ENCODE measurements at regions not wholly inside any gene's neighbourhood (a gene's known extent, or its start where the extent isn't known, plus 50 kb on each side); places are given as distances from the start of the nearest gene placed in this dataset.

GRCh38 chr18:41153871-41154270, 801.2 kb upstream of the PIK3C3 start:
- Histone ChIP-seq H2BK12ac (ENCODE audit: low read depth, low read length) (no peak overlapping the region), H2AFZ (ENCODE audit: low read length) (no peak overlapping the region), H2BK5ac (ENCODE audit: low read depth, low read length) (no peak overlapping the region), H3K79me2 (ENCODE audit: control insufficient read depth in 1 of 2, insufficient read depth in 2 of 2, low read length in 2 of 2) (no peaks in the 10 kb centered on the region), H2BK20ac (ENCODE audit: low read length) (no peak overlapping the region), H3K56ac (replicated peaks; ENCODE audit: insufficient read length, low read depth, low read length) (no peak overlapping the region), H3K27me3 (replicated peaks in 1 of 4; ENCODE audit: control insufficient read depth in 3 of 4, extremely low read depth in 1 of 4, insufficient read depth in 3 of 4, low read length in 3 of 4) (peaks cover 0 to 1% (median 0%) of the 10 kb centered on the region in 4 experiments; a peak in 1 of 7 replicates), H3K23me2 (ENCODE audit: low read depth, low read length) (no peaks in the 10 kb centered on the region), H2BK15ac (ENCODE audit: low read length) (no peak overlapping the region), H3K23ac (ENCODE audit: insufficient read length) (no peak overlapping the region), H3K9me3 (ENCODE audit: insufficient read depth in 2 of 2, low read depth in 1 of 2, low read length in 1 of 2) (no peaks in the 10 kb centered on the region), H2BK120ac (replicated peaks; ENCODE audit: low read depth, low read length) (no peak overlapping the region), H3K4me3 (ENCODE audit: extremely low read depth in 1 of 4, insufficient read depth in 2 of 4, low read depth in 3 of 4, low read length in 4 of 4) (no peak overlapping the region), H4K8ac (ENCODE audit: extremely low read depth, insufficient read depth, low read length) (no peak overlapping the region), H3K79me1 (ENCODE audit: low read depth, low read length) (no peaks in the 10 kb centered on the region), H3K4ac (replicated peaks; ENCODE audit: insufficient read length, low read depth, low read length) (no peak overlapping the region), H3K36me3 (ENCODE audit: control insufficient read depth in 2 of 4, insufficient read depth in 4 of 4, low read length in 3 of 4) (no peaks in the 10 kb centered on the region), H3K9ac (replicated peaks in 1 of 4; ENCODE audit: extremely low read depth in 1 of 4, low read depth in 3 of 4, low read length in 3 of 4) (no peak overlapping the region), H3K14ac (ENCODE audit: insufficient read length) (no peak overlapping the region), H4K91ac (replicated peaks; ENCODE audit: insufficient read length, low read length) (no peak overlapping the region), H3K4me1 (replicated peaks in 1 of 4; ENCODE audit: control insufficient read depth in 3 of 4, insufficient read depth in 4 of 4, low read length in 3 of 4) (no peaks in the 10 kb centered on the region), H4K5ac (ENCODE audit: insufficient read length, low read depth, low read length) (no peak overlapping the region), H3K4me2 (ENCODE audit: insufficient read depth in 1 of 2, low read depth in 2 of 2, low read length in 2 of 2) (no peak overlapping the region), H3K18ac (ENCODE audit: extremely low read depth, low read length) (no peak overlapping the region), H2AK5ac (ENCODE audit: low read depth, low read length) (no peak overlapping the region), H4K20me1 (replicated peaks in 1 of 2; ENCODE audit: control insufficient read depth in 1 of 2, insufficient read depth in 2 of 2, low read length in 2 of 2) (no peaks in the 10 kb centered on the region), H3K27ac (ENCODE audit: low read depth, low read length) (no peak overlapping the region)
- DNase-seq (ENCODE audit: low read depth in 1 of 2, low spot score in 2 of 2) (no peak), FAIRE-seq (no peak)
- TF ChIP-seq NANOG (IDR thresholded peaks at IDR 0.05; ENCODE audit: insufficient read depth, low read depth, low read length, poor library complexity, severe bottlenecking) (no peak), KDM5A (IDR thresholded peaks at IDR 0.05; ENCODE audit: low read length) (no peak), CBX5 (IDR thresholded peaks at IDR 0.05; ENCODE audit: low read depth, low read length) (no peak), MAX (IDR thresholded peaks at IDR 0.05) (no peak), RFX5 (IDR thresholded peaks at IDR 0.05; ENCODE audit: borderline replicate concordance, low read depth, low read length) (no peak), CTBP2 (IDR thresholded peaks at IDR 0.05; ENCODE audit: borderline replicate concordance, insufficient read depth, insufficient read length, low read length) (no peak), EP300 (IDR thresholded peaks at IDR 0.05; ENCODE audit: borderline replicate concordance in 1 of 2, low read depth in 2 of 2, low read length in 2 of 2) (no peak), MAFK (IDR thresholded peaks at IDR 0.05; ENCODE audit: low read depth, low read length) (no peak), ASH2L (IDR thresholded peaks at IDR 0.05; ENCODE audit: low read length) (no peak), SAP30 (IDR thresholded peaks at IDR 0.05; ENCODE audit: insufficient read depth, insufficient replicate concordance, low read length) (no peak)
- TF ChIP-seq, protein P1, sequence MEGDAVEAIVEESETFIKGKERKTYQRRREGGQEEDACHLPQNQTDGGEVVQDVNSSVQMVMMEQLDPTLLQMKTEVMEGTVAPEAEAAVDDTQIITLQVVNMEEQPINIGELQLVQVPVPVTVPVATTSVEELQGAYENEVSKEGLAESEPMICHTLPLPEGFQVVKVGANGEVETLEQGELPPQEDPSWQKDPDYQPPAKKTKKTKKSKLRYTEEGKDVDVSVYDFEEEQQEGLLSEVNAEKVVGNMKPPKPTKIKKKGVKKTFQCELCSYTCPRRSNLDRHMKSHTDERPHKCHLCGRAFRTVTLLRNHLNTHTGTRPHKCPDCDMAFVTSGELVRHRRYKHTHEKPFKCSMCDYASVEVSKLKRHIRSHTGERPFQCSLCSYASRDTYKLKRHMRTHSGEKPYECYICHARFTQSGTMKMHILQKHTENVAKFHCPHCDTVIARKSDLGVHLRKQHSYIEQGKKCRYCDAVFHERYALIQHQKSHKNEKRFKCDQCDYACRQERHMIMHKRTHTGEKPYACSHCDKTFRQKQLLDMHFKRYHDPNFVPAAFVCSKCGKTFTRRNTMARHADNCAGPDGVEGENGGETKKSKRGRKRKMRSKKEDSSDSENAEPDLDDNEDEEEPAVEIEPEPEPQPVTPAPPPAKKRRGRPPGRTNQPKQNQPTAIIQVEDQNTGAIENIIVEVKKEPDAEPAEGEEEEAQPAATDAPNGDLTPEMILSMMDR (IDR thresholded peaks at IDR 0.05; ENCODE audit: control extremely low read depth in 1 of 3, insufficient read depth in 1 of 3, low read depth in 1 of 3, low read length in 3 of 3), result no peak
- ChIA-PET CTCF (ENCODE audit: partially characterized antibody) (interaction anchor here (0.6 kb wide), 1 partner anchor 20 kb away, joined by 4 read pairs; no protein-coding TSS in a partner anchor), POLR2A (ENCODE audit: partially characterized antibody) (no interaction called here)
- 96% methylated on average over 2 of the region's 2 CpGs; no CpG with 5 or more reads in 1 of the 2 experiments for WGBS, 2 experiments (ENCODE audit: extremely low coverage in 1 of 2, insufficient coverage in 1 of 2, insufficient read length in 1 of 2, insufficient replicate concordance in 2 of 2, low coverage in 1 of 2, low lambda C conversion rate in 2 of 2, missing lambda C conversion rate in 1 of 2)

Data from H1 (cell line).